ENCODE measurements at regions not wholly inside any gene's neighbourhood (a gene's known extent, or its start where the extent isn't known, plus 50 kb on each side); places are given as distances from the start of the nearest gene placed in this dataset.

- Histone ChIP-seq H4K5ac (ENCODE audit: insufficient read length, low read depth, low read length) (no peak overlapping the region), H3K14ac (ENCODE audit: insufficient read depth, low read length) (no peak overlapping the region), H3K4me2 (ENCODE audit: insufficient read depth, insufficient read length, low read length) (no peak overlapping the region), H2BK120ac (ENCODE audit: low read depth, low read length, poor library complexity, severe bottlenecking) (no peak overlapping the region), H3T11ph (ENCODE audit: low read length) (no peak overlapping the region), H3K27me3 (ENCODE audit: insufficient read depth, low read length) (no peaks in the 10 kb centered on the region), H2BK12ac (ENCODE audit: insufficient read length, low read depth, low read length) (no peak overlapping the region), H3K4me1 (ENCODE audit: insufficient read depth, low read length) (no peaks in the 10 kb centered on the region), H2BK15ac (ENCODE audit: low read depth, low read length) (no peak overlapping the region), H2AFZ (ENCODE audit: low read length) (no peak overlapping the region), H3K79me2 (ENCODE audit: insufficient read depth, low read length) (no peaks in the 10 kb centered on the region), H3K9me3 (ENCODE audit: control insufficient read depth, low read depth, low read length) (no peaks in the 10 kb centered on the region), H2BK20ac (ENCODE audit: low read depth, low read length, poor library complexity, severe bottlenecking) (no peak overlapping the region), H3K23ac (ENCODE audit: insufficient read length, low read depth, low read length) (no peak overlapping the region), H3K56ac (ENCODE audit: insufficient read length, low read depth, low read length) (no peak overlapping the region), H3K23me2 (ENCODE audit: insufficient read length, low read depth, low read length, poor library complexity, severe bottlenecking) (no peaks in the 10 kb centered on the region), H4K20me1 (ENCODE audit: control insufficient read depth, insufficient read depth, insufficient read length) (no peaks in the 10 kb centered on the region), H3K79me1 (ENCODE audit: insufficient read depth, low read depth, low read length, poor library complexity, severe bottlenecking) (no peaks in the 10 kb centered on the region), H3K4ac (ENCODE audit: low read depth, low read length) (no peak overlapping the region), H3K27ac (ENCODE audit: insufficient read length, low read depth, low read length) (no peak overlapping the region), H4K91ac (ENCODE audit: insufficient read length, low read depth, low read length) (no peak overlapping the region), H3K18ac (ENCODE audit: insufficient read length, low read depth, low read length) (no peak overlapping the region), H2AK5ac (ENCODE audit: insufficient read length, low read length) (no peak overlapping the region), H3K9ac (ENCODE audit: extremely low read depth, insufficient read length, low read length) (no peak overlapping the region), H4K8ac (replicated peaks; ENCODE audit: insufficient read length, low read depth, low read length) (no peak overlapping the region), H2BK5ac (ENCODE audit: insufficient read length, low read length) (no peak overlapping the region)
- peaks cover 0 to 2% of the 10 kb centered on the region in 2 experiments; a peak in 1 of 5 replicates for H3K9me3 Mint-ChIP-seq
- TF ChIP-seq, protein P1, sequence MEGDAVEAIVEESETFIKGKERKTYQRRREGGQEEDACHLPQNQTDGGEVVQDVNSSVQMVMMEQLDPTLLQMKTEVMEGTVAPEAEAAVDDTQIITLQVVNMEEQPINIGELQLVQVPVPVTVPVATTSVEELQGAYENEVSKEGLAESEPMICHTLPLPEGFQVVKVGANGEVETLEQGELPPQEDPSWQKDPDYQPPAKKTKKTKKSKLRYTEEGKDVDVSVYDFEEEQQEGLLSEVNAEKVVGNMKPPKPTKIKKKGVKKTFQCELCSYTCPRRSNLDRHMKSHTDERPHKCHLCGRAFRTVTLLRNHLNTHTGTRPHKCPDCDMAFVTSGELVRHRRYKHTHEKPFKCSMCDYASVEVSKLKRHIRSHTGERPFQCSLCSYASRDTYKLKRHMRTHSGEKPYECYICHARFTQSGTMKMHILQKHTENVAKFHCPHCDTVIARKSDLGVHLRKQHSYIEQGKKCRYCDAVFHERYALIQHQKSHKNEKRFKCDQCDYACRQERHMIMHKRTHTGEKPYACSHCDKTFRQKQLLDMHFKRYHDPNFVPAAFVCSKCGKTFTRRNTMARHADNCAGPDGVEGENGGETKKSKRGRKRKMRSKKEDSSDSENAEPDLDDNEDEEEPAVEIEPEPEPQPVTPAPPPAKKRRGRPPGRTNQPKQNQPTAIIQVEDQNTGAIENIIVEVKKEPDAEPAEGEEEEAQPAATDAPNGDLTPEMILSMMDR (conservative IDR thresholded peaks at IDR 0.05) = no peak
- DNase-seq = no peak
- H3K36me3 Mint-ChIP-seq (ENCODE audit: insufficient read depth in 1 of 3, low read depth in 3 of 3) = no peaks in the 10 kb centered on the region
- no CpG with 5 or more reads among the region's 5 CpGs for WGBS (ENCODE audit: extremely low coverage, insufficient read length, low lambda C conversion rate)
- H3K27me3 Mint-ChIP-seq (ENCODE audit: low read depth) = peaks cover 2% of the 10 kb centered on the region; the same call in 1 of the 2 replicates
- H3K27ac Mint-ChIP-seq = no peak overlapping the region
- no peaks in the 10 kb centered on the region for H3K4me1 Mint-ChIP-seq
- no peak overlapping the region for H3K4me3 Mint-ChIP-seq
Observed at GRCh38 chr5:76029739-76030138, 53.4 kb upstream of the SV2C start.

Measured in H9 (cell line).